Prostate gland (tissue), 2 donors: ENCODE measurements at regions not wholly inside any gene's neighbourhood (a gene's known extent, or its start where the extent isn't known, plus 50 kb on each side); places are given as distances from the start of the nearest gene placed in this dataset.

ENCODE experiments used
- CTCF ChIP-seq, 4 experiments: fragments of 200-600 bp in 2 of 4; fragments of 450-650 bp in 2 of 4; sonication (generic) in 2 of 4; IDR thresholded peaks; 1 replicate in 3 of 4; 2 replicates in 1 of 4; pipeline ENCODE4 v1.5.1; 2016 to 2019; ENCODE audit warnings: antibody characterized with exemption in 4 of 4, mild to moderate bottlenecking in 2 of 4, moderate library complexity in 2 of 4
- POLR2A ChIP-seq: fragments of 450-650 bp; IDR thresholded peaks from one replicate; pipeline ENCODE4 v1.6.1; 2016; ENCODE audit warnings: antibody characterized with exemption, mild to moderate bottlenecking

DNA sequence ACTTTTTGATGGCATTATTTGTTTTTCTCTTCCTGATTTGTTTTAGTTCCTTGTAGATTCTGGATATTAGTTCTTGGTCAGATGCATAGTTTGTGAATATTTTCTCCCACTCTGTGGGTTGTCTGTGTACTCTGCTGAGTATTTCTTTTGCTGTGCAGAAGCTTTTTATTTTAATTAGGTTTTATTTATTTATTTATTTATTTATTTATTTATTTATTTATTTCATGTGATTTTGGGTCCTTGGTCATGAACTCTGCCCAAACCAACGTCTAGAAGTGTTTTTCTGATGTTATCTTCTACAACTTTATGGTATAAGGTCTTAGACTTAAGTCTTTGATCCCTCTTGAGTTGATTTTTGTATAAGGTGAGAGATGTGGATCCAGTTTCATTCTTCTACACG is 292.2 kb downstream of the CDH7 start:
- TF ChIP-seq CTCF (IDR thresholded peaks at IDR 0.05) = no peak
- TF ChIP-seq POLR2A = no peak
